ENCODE measurements at regions not wholly inside any gene's neighbourhood (a gene's known extent, or its start where the extent isn't known, plus 50 kb on each side); places are given as distances from the start of the nearest gene placed in this dataset.

- no peak for DNase-seq (ENCODE audit: low read depth in 2 of 2)
- H3K4me2 ChIP-seq (ENCODE audit: extremely low read depth, insufficient read depth, low read length), result no peak overlapping the region
- no peaks in the 10 kb centered on the region for H3K9me3 ChIP-seq (ENCODE audit: control insufficient read depth, insufficient read depth, low read depth, low read length)
- no peak overlapping the region for H3K27ac ChIP-seq (ENCODE audit: insufficient read depth, low read length)
- no peak overlapping the region for H3K9ac ChIP-seq (ENCODE audit: insufficient read depth, low read length)
- TF ChIP-seq CTCF (conservative IDR thresholded peaks at IDR 0.05 in 1 of 2, IDR thresholded peaks at IDR 0.05 in 1 of 2; ENCODE audit: low read depth in 1 of 2, low read length in 2 of 2) (no peak), EZH2 (IDR thresholded peaks at IDR 0.05; ENCODE audit: low read length, missing control alignments) (no peak)
- no peaks in the 10 kb centered on the region for H3K79me2 ChIP-seq (ENCODE audit: control insufficient read depth, insufficient read depth, low read length)
- no peak overlapping the region for H2AFZ ChIP-seq (ENCODE audit: low read length)
- H3K4me1 ChIP-seq (ENCODE audit: control insufficient read depth, extremely low read depth, insufficient read depth, low read length), result no peaks in the 10 kb centered on the region
- H3K36me3 ChIP-seq (ENCODE audit: control insufficient read depth, insufficient read depth, low read length), result no peaks in the 10 kb centered on the region
- H3K4me3 ChIP-seq (replicated peaks in 1 of 4; ENCODE audit: control extremely low read depth in 1 of 4, insufficient read depth in 1 of 4, low read depth in 3 of 4, low read length in 4 of 4), result no peak overlapping the region
- no peaks in the 10 kb centered on the region for H4K20me1 ChIP-seq (ENCODE audit: control insufficient read depth, extremely low read depth, insufficient read depth, low read length)
- no peaks in the 10 kb centered on the region for H3K27me3 ChIP-seq (ENCODE audit: control insufficient read depth, insufficient read depth, low read length)
These were observed 160.3 kb upstream of the NEBL start for GRCh38 chr10:21057436-21057835.

GRCh38 chr10:21056461-21056860, 159.3 kb upstream of the NEBL start:
- H3K4me3 ChIP-seq (replicated peaks in 1 of 4; ENCODE audit: control extremely low read depth in 1 of 4, insufficient read depth in 1 of 4, low read depth in 3 of 4, low read length in 4 of 4), result no peak overlapping the region
- H3K9me3 ChIP-seq (ENCODE audit: control insufficient read depth, insufficient read depth, low read depth, low read length), result no peaks in the 10 kb centered on the region
- H2AFZ ChIP-seq (ENCODE audit: low read length), result no peak overlapping the region
- H3K9ac ChIP-seq (ENCODE audit: insufficient read depth, low read length), result no peak overlapping the region
- DNase-seq (ENCODE audit: low read depth in 2 of 2), result no peak
- no peak overlapping the region for H3K27ac ChIP-seq (ENCODE audit: insufficient read depth, low read length)
- no peaks in the 10 kb centered on the region for H3K36me3 ChIP-seq (ENCODE audit: control insufficient read depth, insufficient read depth, low read length)
- H3K4me1 ChIP-seq (ENCODE audit: control insufficient read depth, extremely low read depth, insufficient read depth, low read length), result no peaks in the 10 kb centered on the region
- H3K4me2 ChIP-seq (ENCODE audit: extremely low read depth, insufficient read depth, low read length), result no peak overlapping the region
- no peak for TF ChIP-seq EZH2 (IDR thresholded peaks at IDR 0.05; ENCODE audit: low read length, missing control alignments)
- TF ChIP-seq CTCF (conservative IDR thresholded peaks at IDR 0.05 in 1 of 2, IDR thresholded peaks at IDR 0.05 in 1 of 2; ENCODE audit: low read depth in 1 of 2, low read length in 2 of 2), result no peak
- H4K20me1 ChIP-seq (ENCODE audit: control insufficient read depth, extremely low read depth, insufficient read depth, low read length), result no peaks in the 10 kb centered on the region
- no peaks in the 10 kb centered on the region for H3K79me2 ChIP-seq (ENCODE audit: control insufficient read depth, insufficient read depth, low read length)
- no peaks in the 10 kb centered on the region for H3K27me3 ChIP-seq (ENCODE audit: control insufficient read depth, insufficient read depth, low read length)

GRCh38 chr10:21055339-21056135, 158.4 kb upstream of the NEBL start:
- H3K27me3 ChIP-seq (ENCODE audit: control insufficient read depth, insufficient read depth, low read length), result no peaks in the 10 kb centered on the region
- H4K20me1 ChIP-seq (ENCODE audit: control insufficient read depth, extremely low read depth, insufficient read depth, low read length), result no peaks in the 10 kb centered on the region
- no peak overlapping the region for H3K9ac ChIP-seq (ENCODE audit: insufficient read depth, low read length)
- H3K36me3 ChIP-seq (ENCODE audit: control insufficient read depth, insufficient read depth, low read length), result no peaks in the 10 kb centered on the region
- no peak overlapping the region for H3K27ac ChIP-seq (ENCODE audit: insufficient read depth, low read length)
- no peaks in the 10 kb centered on the region for H3K9me3 ChIP-seq (ENCODE audit: control insufficient read depth, insufficient read depth, low read depth, low read length)
- no peaks in the 10 kb centered on the region for H3K4me1 ChIP-seq (ENCODE audit: control insufficient read depth, extremely low read depth, insufficient read depth, low read length)
- H3K79me2 ChIP-seq (ENCODE audit: control insufficient read depth, insufficient read depth, low read length), result no peaks in the 10 kb centered on the region
- no peak for DNase-seq (ENCODE audit: low read depth in 2 of 2)
- no peak overlapping the region for H3K4me3 ChIP-seq (replicated peaks in 1 of 4; ENCODE audit: control extremely low read depth in 1 of 4, insufficient read depth in 1 of 4, low read depth in 3 of 4, low read length in 4 of 4)
- H3K4me2 ChIP-seq (ENCODE audit: extremely low read depth, insufficient read depth, low read length), result no peak overlapping the region
- TF ChIP-seq EZH2 (IDR thresholded peaks at IDR 0.05; ENCODE audit: low read length, missing control alignments) (no peak), CTCF (conservative IDR thresholded peaks at IDR 0.05 in 1 of 2, IDR thresholded peaks at IDR 0.05 in 1 of 2; ENCODE audit: low read depth in 1 of 2, low read length in 2 of 2) (no peak)
- no peak overlapping the region for H2AFZ ChIP-seq (ENCODE audit: low read length)
